Fibroblast of lung (primary cell): ENCODE measurements at regions not wholly inside any gene's neighbourhood (a gene's known extent, or its start where the extent isn't known, plus 50 kb on each side); places are given as distances from the start of the nearest gene placed in this dataset.
"Not testable (repeated sequence)": the region's sequence is repeated elsewhere in the genome, so short reads cannot be mapped to it uniquely, and the experiment has no call there.

Experiments
- DNase-seq, 2 donors: peaks; one replicate each; pipeline versions ENCODE4 v3.0.0 to v3.0.0-alpha.2; 2010; ENCODE audit warnings: low read depth in 2 of 2
- H2AFZ ChIP-seq: 2 replicates; pipeline ENCODE4 v1.5.1; 2012; ENCODE audit warnings: low read length, control low read depth, inconsistent platforms
- H3K27ac ChIP-seq: 2 replicates; pipeline ENCODE4 v1.5.1; 2011; ENCODE audit warnings: low read length, control low read depth; ENCODE audit not compliant: insufficient read depth
- H3K27me3 ChIP-seq: 2 replicates; pipeline ENCODE4 v1.5.1; 2011; ENCODE audit warnings: mild to moderate bottlenecking, low read length; ENCODE audit not compliant: control insufficient read depth, insufficient read depth
- H3K36me3 ChIP-seq: 2 replicates; pipeline ENCODE4 v1.5.1; 2011; ENCODE audit warnings: low read length; ENCODE audit not compliant: control insufficient read depth, insufficient read depth
- H3K4me1 ChIP-seq: 2 replicates; pipeline ENCODE4 v1.5.1; 2011; ENCODE audit warnings: low read length; ENCODE audit not compliant: control insufficient read depth, insufficient read depth; ENCODE audit errors: extremely low read depth
- H3K4me2 ChIP-seq: 2 replicates; pipeline ENCODE4 v1.5.1; 2011; ENCODE audit warnings: low read length, control low read depth; ENCODE audit not compliant: insufficient read depth; ENCODE audit errors: extremely low read depth
- H3K4me3 ChIP-seq, 4 experiments: fragments of 200-600 bp in 1 of 4; sonication (generic) in 1 of 4; replicated peaks in 1 of 4; 2 replicates each; pipeline ENCODE4 v1.5.1; 2011 to 2016; ENCODE audit warnings: low read length in 4 of 4, low read depth in 3 of 4, mild to moderate bottlenecking in 3 of 4, control low read depth in 2 of 4, inconsistent platforms in 1 of 4, mixed read lengths in 1 of 4; ENCODE audit not compliant: insufficient read depth in 1 of 4; ENCODE audit errors: control extremely low read depth in 1 of 4
- H3K79me2 ChIP-seq: 2 replicates; pipeline ENCODE4 v1.5.1; 2012; ENCODE audit warnings: mild to moderate bottlenecking, low read length, inconsistent platforms; ENCODE audit not compliant: control insufficient read depth, insufficient read depth
- H3K9ac ChIP-seq: 2 replicates; pipeline ENCODE4 v1.5.1; 2011; ENCODE audit warnings: mild to moderate bottlenecking, low read length, control low read depth; ENCODE audit not compliant: insufficient read depth
- H3K9me3 ChIP-seq: 2 replicates; pipeline ENCODE4 v1.5.1; 2012; ENCODE audit warnings: low read depth, low read length; ENCODE audit not compliant: control insufficient read depth, insufficient read depth
- H4K20me1 ChIP-seq: 2 replicates; pipeline ENCODE4 v1.5.1; 2011; ENCODE audit warnings: low read length; ENCODE audit not compliant: control insufficient read depth, insufficient read depth; ENCODE audit errors: extremely low read depth
- CTCF ChIP-seq, 2 donors: IDR thresholded peaks in 1 of 2; conservative IDR thresholded peaks in 1 of 2; 1 replicate in 1 of 2; 2 replicates in 1 of 2; pipeline ENCODE4 v1.5.1; 2011 to 2012; ENCODE audit warnings: low read length in 2 of 2, control low read depth in 1 of 2, inconsistent platforms in 1 of 2, low read depth in 1 of 2, mild to moderate bottlenecking in 1 of 2
- EZH2 ChIP-seq: IDR thresholded peaks from 2 replicates; pipeline ENCODE4 v1.5.1; 2012; ENCODE audit warnings: low read length, control low read depth, mild to moderate bottlenecking; ENCODE audit errors: missing control alignments

- Histone ChIP-seq H3K27ac (no peak overlapping the region), H3K4me3 (no peak overlapping the region), H4K20me1 (no peaks in the 10 kb centered on the region), H3K4me2 (no peak overlapping the region), H3K9ac (no peak overlapping the region), H2AFZ (no peak overlapping the region), H3K27me3 (no peaks in the 10 kb centered on the region), H3K4me1 (no peaks in the 10 kb centered on the region), H3K9me3 (no peaks in the 10 kb centered on the region), H3K79me2 (no peaks in the 10 kb centered on the region), H3K36me3 (no peaks in the 10 kb centered on the region)
- no peak for TF ChIP-seq CTCF (conservative IDR thresholded peaks at IDR 0.05 in 1 of 2, IDR thresholded peaks at IDR 0.05 in 1 of 2; ENCODE audit: low read depth in 1 of 2, low read length in 2 of 2)
- no peak for TF ChIP-seq EZH2
- DNase-seq: no peak
Observed at GRCh38 chr7:152956006-152956405, 196.5 kb downstream of the ACTR3B start.

- Histone ChIP-seq H3K79me2 (no peaks in the 10 kb centered on the region), H3K4me3 (no peak overlapping the region), H2AFZ (no peak overlapping the region), H3K9ac (no peak overlapping the region), H3K27ac (no peak overlapping the region), H4K20me1 (no peaks in the 10 kb centered on the region), H3K4me2 (no peak overlapping the region), H3K36me3 (no peaks in the 10 kb centered on the region), H3K27me3 (no peaks in the 10 kb centered on the region), H3K9me3 (no peaks in the 10 kb centered on the region), H3K4me1 (no peaks in the 10 kb centered on the region)
- no peak for TF ChIP-seq CTCF (conservative IDR thresholded peaks at IDR 0.05 in 1 of 2, IDR thresholded peaks at IDR 0.05 in 1 of 2; ENCODE audit: low read depth in 1 of 2, low read length in 2 of 2)
- TF ChIP-seq EZH2: no peak
- no peak for DNase-seq
Observed at GRCh38 chr7:152959610-152960009, 200.1 kb downstream of the ACTR3B start.

- not testable (repeated sequence) for H3K27me3 ChIP-seq, H3K9me3 ChIP-seq, H3K27ac ChIP-seq, H3K36me3 ChIP-seq, DNase-seq, H2AFZ ChIP-seq, H3K4me2 ChIP-seq, H4K20me1 ChIP-seq, H3K4me3 ChIP-seq, H3K4me1 ChIP-seq, H3K79me2 ChIP-seq, H3K9ac ChIP-seq
Observed at GRCh38 chr7:152961796-152962195, 202.2 kb downstream of the ACTR3B start.

GRCh38 chr7:152966189-152966588 lies 206.6 kb downstream of the ACTR3B start:
- no peaks in the 10 kb centered on the region for H3K79me2 ChIP-seq
- H2AFZ ChIP-seq: no peak overlapping the region
- H3K27ac ChIP-seq: no peak overlapping the region
- TF ChIP-seq EZH2 (no peak), CTCF (conservative IDR thresholded peaks at IDR 0.05 in 1 of 2, IDR thresholded peaks at IDR 0.05 in 1 of 2; ENCODE audit: low read depth in 1 of 2, low read length in 2 of 2) (no peak)
- no peaks in the 10 kb centered on the region for H3K4me1 ChIP-seq
- H3K36me3 ChIP-seq: no peaks in the 10 kb centered on the region
- H3K27me3 ChIP-seq: no peaks in the 10 kb centered on the region
- no peaks in the 10 kb centered on the region for H4K20me1 ChIP-seq
- DNase-seq: no peak
- no peak overlapping the region for H3K9ac ChIP-seq
- H3K9me3 ChIP-seq: no peaks in the 10 kb centered on the region
- no peak overlapping the region for H3K4me3 ChIP-seq
- no peak overlapping the region for H3K4me2 ChIP-seq
